H1 (cell line): ENCODE measurements at regions not wholly inside any gene's neighbourhood (a gene's known extent, or its start where the extent isn't known, plus 50 kb on each side); places are given as distances from the start of the nearest gene placed in this dataset.

Experiments used
- CTCF ChIA-PET: fragments of 300-600 bp; sonication (Branson Sonifier 250); formaldehyde crosslinking; loops from one replicate; lab custom pipeline; 2021; ENCODE audit not compliant: partially characterized antibody; lab: Charles Lee
- POLR2A ChIA-PET: fragments of 300-600 bp; sonication (Branson Sonifier 250); formaldehyde crosslinking; loops from one replicate; lab custom pipeline; 2021; ENCODE audit warnings: inconsistent platforms; ENCODE audit not compliant: partially characterized antibody; lab: Charles Lee
- DNase-seq, 2 experiments: peaks; one replicate each; pipeline versions ENCODE4 v3.0.0 to v3.0.0-alpha.2; 2010 to 2022; ENCODE audit warnings: low spot score in 2 of 2, low read depth in 1 of 2, mixed read lengths in 1 of 2
- FAIRE-seq: peaks from 2 replicates; lab custom pipeline; 2011; peaks lifted over from hg19 to GRCh38; lab: Jason Lieb, UNC
- H2AFZ ChIP-seq: 2 replicates; pipeline ENCODE4 v1.8.1; 2012; ENCODE audit warnings: low read length, inconsistent platforms
- H2AK5ac ChIP-seq: 2 replicates; pipeline ENCODE4 v1.6.1; 2013; ENCODE audit warnings: low read depth, low read length
- H2BK120ac ChIP-seq: replicated peaks from 2 replicates; pipeline ENCODE3; 2013; ENCODE audit warnings: low read depth, low read length, inconsistent platforms
- H2BK12ac ChIP-seq: 2 replicates; pipeline ENCODE4 v1.6.1; 2013; ENCODE audit warnings: low read depth, low read length
- H2BK15ac ChIP-seq: 2 replicates; pipeline ENCODE4 v1.6.1; 2013; ENCODE audit warnings: low read length
- H2BK20ac ChIP-seq: 2 replicates; pipeline ENCODE4 v1.6.1; 2013; ENCODE audit warnings: low read length
- H2BK5ac ChIP-seq: 2 replicates; pipeline ENCODE4 v1.6.1; 2013; ENCODE audit warnings: low read depth, low read length
- H3K14ac ChIP-seq: 2 replicates; pipeline ENCODE4 v1.6.1; 2013; ENCODE audit warnings: inconsistent platforms; ENCODE audit not compliant: insufficient read length
- H3K18ac ChIP-seq: 2 replicates; pipeline ENCODE4 v1.6.1; 2013; ENCODE audit warnings: low read length; ENCODE audit errors: extremely low read depth
- H3K23ac ChIP-seq: 2 replicates; pipeline ENCODE4 v1.6.1; 2013; ENCODE audit warnings: inconsistent platforms; ENCODE audit not compliant: insufficient read length
- H3K23me2 ChIP-seq: 2 replicates; pipeline ENCODE4 v1.6.1; 2013; ENCODE audit warnings: low read depth, low read length
- H3K27ac ChIP-seq: 2 replicates; pipeline ENCODE4 v1.6.1; 2011; ENCODE audit warnings: low read depth, low read length, inconsistent platforms
- H3K27me3 ChIP-seq, 4 experiments: replicated peaks in 1 of 4; 1 replicate in 1 of 4; 2 replicates in 3 of 4; pipeline versions ENCODE4 v1.6.1 to v1.8.1; 2011 to 2013; ENCODE audit warnings: low read length in 3 of 4, mild to moderate bottlenecking in 3 of 4, inconsistent platforms in 2 of 4, mixed read lengths in 2 of 4, moderate library complexity in 1 of 4; ENCODE audit not compliant: control insufficient read depth in 3 of 4, insufficient read depth in 3 of 4; ENCODE audit errors: extremely low read depth in 1 of 4
- H3K36me3 ChIP-seq, 4 experiments: 2 replicates each; pipeline versions ENCODE4 v1.6.1 to v1.8.1; 2011 to 2013; ENCODE audit warnings: mild to moderate bottlenecking in 4 of 4, low read length in 3 of 4, moderate library complexity in 2 of 4, control low read depth in 1 of 4, inconsistent platforms in 1 of 4; ENCODE audit not compliant: insufficient read depth in 4 of 4, control insufficient read depth in 2 of 4
- H3K4ac ChIP-seq: replicated peaks from 2 replicates; pipeline ENCODE3; 2013; ENCODE audit warnings: low read length, low read depth, mixed read lengths, inconsistent platforms; ENCODE audit not compliant: insufficient read length
- H3K4me1 ChIP-seq, 4 experiments: replicated peaks in 1 of 4; 1 replicate in 1 of 4; 2 replicates in 3 of 4; pipeline versions ENCODE4 v1.6.1 to v1.8.1; 2011 to 2013; ENCODE audit warnings: low read length in 3 of 4, inconsistent platforms in 2 of 4, mixed read lengths in 1 of 4; ENCODE audit not compliant: insufficient read depth in 4 of 4, control insufficient read depth in 3 of 4
- H3K4me2 ChIP-seq, 2 experiments: 2 replicates each; pipeline versions ENCODE4 v1.6.1 to v1.8.1; 2011 to 2013; ENCODE audit warnings: low read depth in 2 of 2, low read length in 2 of 2, control low read depth in 1 of 2, inconsistent platforms in 1 of 2, mild to moderate bottlenecking in 1 of 2; ENCODE audit not compliant: insufficient read depth in 1 of 2
- H3K4me3 ChIP-seq, 4 experiments: fragments of 200-600, 300-600 bp in 1 of 4; sonication (generic), shearing (Covaris generic), sonication (Bioruptor Twin) in 1 of 4; 2 replicates each; pipeline versions ENCODE4 v1.5.1 to v1.8.1; 2011 to 2016; ENCODE audit warnings: low read length in 4 of 4, low read depth in 3 of 4, control low read depth in 2 of 4, inconsistent platforms in 2 of 4, mild to moderate bottlenecking in 2 of 4, mixed read lengths in 1 of 4, moderate library complexity in 1 of 4; ENCODE audit not compliant: insufficient read depth in 2 of 4; ENCODE audit errors: extremely low read depth in 1 of 4
- H3K56ac ChIP-seq: replicated peaks from 2 replicates; pipeline ENCODE3; 2013; ENCODE audit warnings: low read depth, mild to moderate bottlenecking, mixed read lengths, low read length, inconsistent platforms; ENCODE audit not compliant: insufficient read length
- H3K79me1 ChIP-seq: 2 replicates; pipeline ENCODE4 v1.6.1; 2013; ENCODE audit warnings: low read depth, low read length, control low read depth
- H3K79me2 ChIP-seq, 2 experiments: 2 replicates each; pipeline versions ENCODE4 v1.6.1 to v1.8.1; 2012 to 2013; ENCODE audit warnings: low read length in 2 of 2, mild to moderate bottlenecking in 2 of 2, inconsistent platforms in 1 of 2; ENCODE audit not compliant: insufficient read depth in 2 of 2, control insufficient read depth in 1 of 2
- H3K9ac ChIP-seq, 4 experiments: replicated peaks in 1 of 4; 1 replicate in 1 of 4; 2 replicates in 3 of 4; pipeline versions ENCODE4 v1.6.1 to v1.8.1; 2011 to 2013; ENCODE audit warnings: low read depth in 3 of 4, low read length in 3 of 4, control low read depth in 2 of 4, mild to moderate bottlenecking in 2 of 4, moderate library complexity in 2 of 4, inconsistent platforms in 1 of 4; ENCODE audit errors: extremely low read depth in 1 of 4
- H3K9me3 ChIP-seq, 2 experiments: 2 replicates each; pipeline versions ENCODE4 v1.6.1 to v1.8.1; 2012 to 2013; ENCODE audit warnings: mild to moderate bottlenecking in 2 of 2, moderate library complexity in 2 of 2, control low read depth in 1 of 2, inconsistent platforms in 1 of 2, low read depth in 1 of 2, low read length in 1 of 2, mixed read lengths in 1 of 2; ENCODE audit not compliant: insufficient read depth in 2 of 2
- H4K20me1 ChIP-seq, 2 experiments: replicated peaks in 1 of 2; 2 replicates each; pipeline versions ENCODE3 to v1.8.1; 2011 to 2013; ENCODE audit warnings: inconsistent platforms in 2 of 2, low read length in 2 of 2, mild to moderate bottlenecking in 1 of 2; ENCODE audit not compliant: insufficient read depth in 2 of 2, control insufficient read depth in 1 of 2
- H4K5ac ChIP-seq: 2 replicates; pipeline ENCODE4 v1.6.1; 2013; ENCODE audit warnings: low read length, low read depth, mixed read lengths, inconsistent platforms; ENCODE audit not compliant: insufficient read length
- H4K8ac ChIP-seq: 2 replicates; pipeline ENCODE4 v1.8.0; 2013; ENCODE audit warnings: mild to moderate bottlenecking, moderate library complexity, low read length, inconsistent platforms; ENCODE audit not compliant: insufficient read depth; ENCODE audit errors: extremely low read depth
- H4K91ac ChIP-seq: replicated peaks from 2 replicates; pipeline ENCODE3; 2013; ENCODE audit warnings: low read length, mixed read lengths, inconsistent platforms; ENCODE audit not compliant: insufficient read length
- CHD2 ChIP-seq: IDR thresholded peaks from 2 replicates; pipeline ENCODE4 v1.6.1; 2012; ENCODE audit warnings: low read length, improper control_type of control experiment
- GTF2F1 ChIP-seq: IDR thresholded peaks from 2 replicates; pipeline ENCODE4 v1.6.1; 2012; ENCODE audit warnings: low read depth, low read length, improper control_type of control experiment, borderline replicate concordance
- PHF8 ChIP-seq: fragments of 200-600 bp; sonication (generic); conservative IDR thresholded peaks from 2 replicates; pipeline ENCODE4 v1.7.1; 2012; ENCODE audit warnings: low read depth, mild to moderate bottlenecking, inconsistent platforms, low read length, moderate library complexity
- RXRA ChIP-seq: IDR thresholded peaks from 2 replicates; pipeline ENCODE4 v1.6.1; 2011; ENCODE audit warnings: low read depth, mild to moderate bottlenecking, low read length, moderate library complexity; ENCODE audit not compliant: insufficient read depth
- SAP30 ChIP-seq: fragments of 300-600 bp; sonication (generic); IDR thresholded peaks from 2 replicates; pipeline ENCODE4 v1.7.1; 2012; ENCODE audit warnings: low read length, moderate library complexity, mild to moderate bottlenecking, inconsistent platforms; ENCODE audit not compliant: insufficient read depth, insufficient replicate concordance
- SP4 ChIP-seq: IDR thresholded peaks from 2 replicates; pipeline ENCODE4 v1.6.1; 2012; ENCODE audit warnings: low read length, inconsistent platforms
- SUZ12 ChIP-seq: fragments of 200-600 bp; sonication (generic); IDR thresholded peaks from 2 replicates; pipeline ENCODE4 v1.6.1; 2012; ENCODE audit warnings: mild to moderate bottlenecking, inconsistent platforms, low read length, moderate library complexity, mixed read lengths
- TAF7 ChIP-seq: optimal IDR thresholded peaks from 2 replicates; pipeline ENCODE3; 2011; ENCODE audit warnings: low read depth, mild to moderate bottlenecking, inconsistent platforms, low read length, moderate library complexity, borderline replicate concordance
- TCF12 ChIP-seq: IDR thresholded peaks from 2 replicates; pipeline ENCODE4 v1.6.1; 2011; ENCODE audit warnings: low read depth, mild to moderate bottlenecking, low read length
- WGBS, 2 experiments: shearing (Covaris generic) in 1 of 2; methylation state at CpG; one replicate each; pipeline versions ENCODE4 v1.1.6 to v1.1.7; 2013 to 2015; ENCODE audit warnings: low lambda C conversion rate in 2 of 2, mixed read lengths in 2 of 2, inconsistent platforms in 1 of 2, low coverage in 1 of 2, missing lambda C conversion rate in 1 of 2; ENCODE audit not compliant: insufficient replicate concordance in 2 of 2, insufficient coverage in 1 of 2, insufficient read length in 1 of 2; ENCODE audit errors: extremely low coverage in 1 of 2, missing lambda C conversion rate in 1 of 2; 5-methylcytosine and 5-hydroxymethylcytosine counted together

DNA sequence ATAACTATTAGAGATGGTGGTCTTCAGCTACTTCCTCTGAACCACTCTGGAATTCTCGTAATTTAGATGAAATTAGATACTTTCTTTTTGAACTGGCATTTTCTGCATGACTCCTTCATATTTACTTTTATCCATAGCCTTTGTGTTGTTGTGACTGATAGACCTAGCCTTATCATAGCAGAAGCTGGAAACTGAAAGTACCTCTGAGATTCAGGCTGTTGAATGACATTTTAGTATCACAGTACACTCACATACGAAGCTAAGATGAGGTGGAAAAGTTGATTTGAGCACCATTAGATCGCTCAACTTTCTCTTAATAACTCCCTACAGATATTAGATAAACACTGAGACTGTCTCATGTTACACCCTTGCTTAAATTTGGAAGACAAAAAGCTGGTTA is 525.1 kb upstream of the FBXO33 start:
- no peaks in the 10 kb centered on the region for H3K23me2 ChIP-seq
- H2BK20ac ChIP-seq, result no peak overlapping the region
- H2BK5ac ChIP-seq, result no peak overlapping the region
- H4K5ac ChIP-seq, result no peak overlapping the region
- H4K91ac ChIP-seq, result no peak overlapping the region
- no peaks in the 10 kb centered on the region for H3K27me3 ChIP-seq
- H3K23ac ChIP-seq, result no peak overlapping the region
- no peaks in the 10 kb centered on the region for H3K36me3 ChIP-seq
- H2BK15ac ChIP-seq, result no peak overlapping the region
- H4K8ac ChIP-seq, result no peak overlapping the region
- H3K56ac ChIP-seq, result no peak overlapping the region
- no peaks in the 10 kb centered on the region for H3K79me2 ChIP-seq
- no peak overlapping the region for H3K27ac ChIP-seq
- H3K9ac ChIP-seq, result no peak overlapping the region
- H2BK12ac ChIP-seq, result no peak overlapping the region
- H3K18ac ChIP-seq, result no peak overlapping the region
- H2AK5ac ChIP-seq, result no peak overlapping the region
- ChIA-PET POLR2A (no interaction called here), CTCF (interaction anchor here (0.6 to 1.0 kb wide), 4 partner anchors 8 to 256 kb away, joined by 3 read pairs; no protein-coding TSS in a partner anchor)
- WGBS, 2 experiments, result 88% methylated on average over 3 of the region's 3 CpGs; no CpG with 5 or more reads in 1 of the 2 experiments
- no peak overlapping the region for H3K14ac ChIP-seq
- no peak for TF ChIP-seq TCF12
- TF ChIP-seq SAP30, result no peak
- TF ChIP-seq CHD2, result no peak
- TF ChIP-seq RXRA, result no peak
- TF ChIP-seq TAF7, result no peak
- TF ChIP-seq GTF2F1, result no peak
- TF ChIP-seq SP4, result no peak
- no peak for TF ChIP-seq PHF8
- TF ChIP-seq SUZ12, result no peak
- DNase-seq, result no peak
- H4K20me1 ChIP-seq, result no peaks in the 10 kb centered on the region
- H3K4me1 ChIP-seq, result no peaks in the 10 kb centered on the region
- H3K9me3 ChIP-seq, result no peaks in the 10 kb centered on the region
- H3K4me2 ChIP-seq, result no peak overlapping the region
- no peak overlapping the region for H2AFZ ChIP-seq
- no peaks in the 10 kb centered on the region for H3K79me1 ChIP-seq
- H2BK120ac ChIP-seq, result no peak overlapping the region
- H3K4ac ChIP-seq, result no peak overlapping the region
- no peak for FAIRE-seq
- H3K4me3 ChIP-seq, result no peak overlapping the region
